Activated CD4-positive, alpha-beta memory T cell treated with anti-CD3 and anti-CD28 coated beads for 36 hours (primary cell): ENCODE measurements at regions not wholly inside any gene's neighbourhood (a gene's known extent, or its start where the extent isn't known, plus 50 kb on each side); places are given as distances from the start of the nearest gene placed in this dataset.

ENCODE experiments used
- CTCF ChIA-PET: fragments of 350-600 bp; sonication (Branson Sonifier 250); formaldehyde crosslinking; loops from one replicate; lab custom pipeline; 2021; ENCODE audit warnings: antibody characterized with exemption, inconsistent platforms; lab: Charles Lee
- POLR2A ChIA-PET: fragments of 350-600 bp; sonication (Branson Sonifier 250); formaldehyde crosslinking; loops from one replicate; lab custom pipeline; 2021; ENCODE audit warnings: antibody characterized with exemption; lab: Charles Lee
- DNase-seq: peaks from one replicate; pipeline ENCODE4 v3.0.0-alpha.2; 2020
- H3K27ac Mint-ChIP-seq: one replicate; pipeline ENCODE4 v1.8.0; 2021; ENCODE audit warnings: mixed read lengths
- H3K27me3 Mint-ChIP-seq: one replicate; pipeline ENCODE4 v1.8.0; 2021; ENCODE audit warnings: mixed read lengths
- H3K36me3 Mint-ChIP-seq: one replicate; pipeline ENCODE4 v1.8.0; 2021; ENCODE audit warnings: mixed read lengths
- H3K4me1 Mint-ChIP-seq: one replicate; pipeline ENCODE4 v1.8.0; 2021; ENCODE audit warnings: low read depth, mixed read lengths
- H3K4me3 Mint-ChIP-seq: one replicate; pipeline ENCODE4 v1.8.0; 2021; ENCODE audit warnings: mild to moderate bottlenecking, mixed read lengths
- H3K9me3 Mint-ChIP-seq: one replicate; pipeline ENCODE4 v1.8.0; 2021; ENCODE audit warnings: mixed read lengths
- intact Hi-C: fragments of 100-400 bp; cut with micrococcal nuclease; formaldehyde crosslinking; loops from one replicate; pipeline ENCODE4 v1.15.1; 2023

DNA sequence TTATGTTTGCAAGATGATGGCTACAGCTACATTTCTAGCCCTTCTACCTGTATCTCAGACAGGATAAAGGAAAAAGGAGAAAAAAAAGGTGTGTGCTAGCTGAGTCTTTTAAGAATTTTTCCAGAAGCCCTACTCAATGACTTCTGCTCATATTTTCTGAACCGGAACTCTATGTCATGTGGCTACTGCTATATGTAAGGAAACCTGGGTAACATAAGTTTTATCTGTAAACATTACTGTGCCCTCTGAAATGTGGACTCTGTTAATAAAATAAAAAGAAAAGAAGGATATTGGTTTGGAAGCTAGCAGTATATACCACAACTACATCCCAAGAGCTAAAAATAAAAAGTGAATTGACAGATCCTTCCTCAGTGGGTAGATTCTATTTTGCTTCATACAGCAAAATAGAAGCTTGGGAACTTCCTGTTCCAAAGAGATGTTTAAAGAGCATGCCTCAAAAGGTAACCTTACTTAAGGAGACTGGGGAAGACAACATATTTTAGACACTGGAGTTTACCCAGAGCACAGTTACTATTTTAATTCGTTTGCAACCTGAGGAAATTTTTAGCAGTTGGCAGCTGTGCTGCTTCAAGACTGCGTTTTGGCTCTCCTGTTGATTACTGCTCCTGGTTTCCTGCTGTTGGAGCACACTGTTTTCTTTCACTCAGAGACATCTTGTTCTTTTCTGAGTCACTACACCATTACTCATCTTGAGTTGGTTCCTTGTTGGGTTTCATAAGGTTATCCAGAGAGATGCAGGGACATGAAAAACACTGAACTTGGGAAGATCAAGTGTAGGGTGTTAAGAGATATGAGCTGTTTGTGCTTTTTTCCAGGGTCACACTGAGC lies 280.7 kb downstream of the NFKBIZ start:
- peaks cover 16% of the 10 kb centered on the region for H3K4me1 Mint-ChIP-seq
- no peak overlapping the region for H3K27ac Mint-ChIP-seq
- no peaks in the 10 kb centered on the region for H3K27me3 Mint-ChIP-seq
- no peaks in the 10 kb centered on the region for H3K9me3 Mint-ChIP-seq
- ChIA-PET CTCF (no interaction called here), POLR2A (no interaction called here)
- intact Hi-C loops = loop anchor here (1.0 to 2.0 kb wide), 2 partner anchors 16 to 37 kb away; no protein-coding TSS in a partner anchor
- no peak overlapping the region for H3K4me3 Mint-ChIP-seq
- H3K36me3 Mint-ChIP-seq = peaks cover 2% of the 10 kb centered on the region
- no peak for DNase-seq

DNA sequence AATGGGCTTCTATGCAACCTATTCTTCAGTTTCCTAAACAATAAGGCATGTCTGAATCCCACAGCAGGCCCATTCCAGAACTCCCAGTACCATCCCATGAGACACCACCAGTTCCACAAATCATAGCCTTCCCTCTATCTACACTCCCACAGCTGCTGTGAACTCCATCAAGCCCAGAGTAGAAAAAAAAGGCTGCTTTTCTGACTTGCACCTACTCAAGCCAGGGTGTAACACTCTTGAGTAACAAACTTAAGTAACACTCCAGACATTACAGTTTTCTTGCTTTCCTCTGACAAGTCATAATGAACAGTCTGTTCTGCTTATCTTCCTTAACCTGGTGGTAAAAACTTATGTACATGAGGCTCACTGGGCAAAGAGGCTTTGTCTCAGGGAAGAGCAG lies 283.1 kb downstream of the NFKBIZ start:
- intact Hi-C loops = no loop called here
- H3K9me3 Mint-ChIP-seq = no peaks in the 10 kb centered on the region
- H3K36me3 Mint-ChIP-seq = peaks cover 2% of the 10 kb centered on the region
- no peak overlapping the region for H3K4me3 Mint-ChIP-seq
- DNase-seq = no peak
- peaks cover 3% of the 10 kb centered on the region for H3K27me3 Mint-ChIP-seq
- ChIA-PET POLR2A (no interaction called here), CTCF (no interaction called here)
- H3K4me1 Mint-ChIP-seq = peaks cover 19% of the 10 kb centered on the region
- no peak overlapping the region for H3K27ac Mint-ChIP-seq

- no peaks in the 10 kb centered on the region for H3K36me3 Mint-ChIP-seq
- intact Hi-C loops = no loop called here
- no peak for DNase-seq
- H3K4me3 Mint-ChIP-seq = no peak overlapping the region
- H3K9me3 Mint-ChIP-seq = no peaks in the 10 kb centered on the region
- POLR2A ChIA-PET = interaction anchor here (1.0 kb wide), 1 partner anchor 269 kb away, joined by 4 read pairs; no protein-coding TSS in a partner anchor
- no peak overlapping the region for H3K27ac Mint-ChIP-seq
- H3K27me3 Mint-ChIP-seq = peaks cover 3% of the 10 kb centered on the region
- CTCF ChIA-PET = interaction anchor here (1.0 kb wide), 1 partner anchor 92 kb away, joined by 3 read pairs; no protein-coding TSS in a partner anchor
- H3K4me1 Mint-ChIP-seq = peaks cover 19% of the 10 kb centered on the region
Observed at GRCh38 chr3:102133376-102133775, 284.1 kb downstream of the NFKBIZ start.

GRCh38 chr3:102135316-102135715 lies 286.0 kb downstream of the NFKBIZ start:
- Mint-ChIP-seq H3K4me1 (peaks cover 11% of the 10 kb centered on the region), H3K4me3 (no peak overlapping the region), H3K9me3 (no peaks in the 10 kb centered on the region), H3K27ac (no peak overlapping the region), H3K36me3 (no peaks in the 10 kb centered on the region), H3K27me3 (peaks cover 3% of the 10 kb centered on the region)
- CTCF ChIA-PET = no interaction called here
- no peak for DNase-seq
- intact Hi-C loops = no loop called here
- POLR2A ChIA-PET = no interaction called here

GRCh38 chr3:102136183-102136582 lies 286.9 kb downstream of the NFKBIZ start:
- intact Hi-C loops = no loop called here
- Mint-ChIP-seq H3K4me1 (peaks cover 8% of the 10 kb centered on the region), H3K36me3 (no peaks in the 10 kb centered on the region), H3K4me3 (no peak overlapping the region), H3K27me3 (peaks cover 3% of the 10 kb centered on the region), H3K9me3 (no peaks in the 10 kb centered on the region), H3K27ac (no peak overlapping the region)
- ChIA-PET CTCF (no interaction called here), POLR2A (no interaction called here)
- DNase-seq = no peak

- CTCF ChIA-PET = no interaction called here
- POLR2A ChIA-PET = no interaction called here
- no peak for DNase-seq
- peaks cover 3% of the 10 kb centered on the region for H3K27me3 Mint-ChIP-seq
- intact Hi-C loops = no loop called here
- no peak overlapping the region for H3K27ac Mint-ChIP-seq
- no peak overlapping the region for H3K4me3 Mint-ChIP-seq
- H3K9me3 Mint-ChIP-seq = no peaks in the 10 kb centered on the region
- peaks cover 3% of the 10 kb centered on the region for H3K4me1 Mint-ChIP-seq
- H3K36me3 Mint-ChIP-seq = no peaks in the 10 kb centered on the region
Observed at GRCh38 chr3:102140116-102140515, 290.8 kb downstream of the NFKBIZ start.

DNA sequence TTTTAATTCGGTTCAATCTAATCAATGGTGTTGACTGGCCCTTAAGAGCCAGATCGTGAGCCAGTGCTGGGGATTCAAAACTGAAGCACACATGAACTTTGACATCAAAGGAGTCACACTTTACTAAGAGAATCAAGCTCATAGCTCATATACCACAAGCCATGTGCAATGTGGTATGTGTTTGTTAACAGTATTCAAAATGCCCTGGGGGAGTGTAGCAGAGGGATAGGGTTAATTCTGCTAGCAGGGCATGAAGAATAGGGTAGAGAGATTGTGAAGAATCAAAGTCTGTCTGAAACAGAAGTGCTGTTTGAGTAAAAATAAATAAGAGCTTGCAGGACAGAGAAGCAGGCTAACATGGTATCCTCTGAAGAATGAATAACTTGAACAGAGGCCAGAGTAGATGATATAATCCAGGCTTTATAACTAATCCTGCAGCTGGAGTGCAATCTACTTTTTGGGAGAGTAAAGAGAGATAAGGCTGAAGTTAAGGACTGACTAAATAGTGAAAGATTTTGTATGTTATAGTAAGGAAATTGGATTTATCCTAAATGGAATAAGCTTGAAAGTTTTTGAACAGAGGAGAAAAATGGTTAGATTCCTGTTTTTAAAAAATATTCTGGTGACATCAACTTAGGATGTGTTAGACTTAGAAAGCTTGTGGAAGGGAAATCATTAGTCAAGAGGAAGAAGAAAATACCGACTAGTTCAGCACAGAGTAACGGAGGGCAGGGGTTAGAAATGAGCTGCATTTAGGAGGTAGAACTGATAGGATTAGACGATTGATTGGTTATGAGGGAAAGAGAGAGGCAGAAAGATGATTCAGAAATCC lies 292.0 kb downstream of the NFKBIZ start:
- no peaks in the 10 kb centered on the region for H3K27me3 Mint-ChIP-seq
- POLR2A ChIA-PET = no interaction called here
- no peaks in the 10 kb centered on the region for H3K4me1 Mint-ChIP-seq
- no peaks in the 10 kb centered on the region for H3K9me3 Mint-ChIP-seq
- intact Hi-C loops = no loop called here
- DNase-seq = no peak
- H3K4me3 Mint-ChIP-seq = no peak overlapping the region
- CTCF ChIA-PET = no interaction called here
- no peaks in the 10 kb centered on the region for H3K36me3 Mint-ChIP-seq
- H3K27ac Mint-ChIP-seq = no peak overlapping the region

GRCh38 chr3:102141928-102142239 lies 292.6 kb downstream of the NFKBIZ start:
- no peak for DNase-seq
- Mint-ChIP-seq H3K4me3 (no peak overlapping the region), H3K4me1 (no peaks in the 10 kb centered on the region), H3K27me3 (no peaks in the 10 kb centered on the region), H3K9me3 (no peaks in the 10 kb centered on the region), H3K27ac (no peak overlapping the region), H3K36me3 (no peaks in the 10 kb centered on the region)
- CTCF ChIA-PET = no interaction called here
- intact Hi-C loops = no loop called here
- POLR2A ChIA-PET = no interaction called here

DNA sequence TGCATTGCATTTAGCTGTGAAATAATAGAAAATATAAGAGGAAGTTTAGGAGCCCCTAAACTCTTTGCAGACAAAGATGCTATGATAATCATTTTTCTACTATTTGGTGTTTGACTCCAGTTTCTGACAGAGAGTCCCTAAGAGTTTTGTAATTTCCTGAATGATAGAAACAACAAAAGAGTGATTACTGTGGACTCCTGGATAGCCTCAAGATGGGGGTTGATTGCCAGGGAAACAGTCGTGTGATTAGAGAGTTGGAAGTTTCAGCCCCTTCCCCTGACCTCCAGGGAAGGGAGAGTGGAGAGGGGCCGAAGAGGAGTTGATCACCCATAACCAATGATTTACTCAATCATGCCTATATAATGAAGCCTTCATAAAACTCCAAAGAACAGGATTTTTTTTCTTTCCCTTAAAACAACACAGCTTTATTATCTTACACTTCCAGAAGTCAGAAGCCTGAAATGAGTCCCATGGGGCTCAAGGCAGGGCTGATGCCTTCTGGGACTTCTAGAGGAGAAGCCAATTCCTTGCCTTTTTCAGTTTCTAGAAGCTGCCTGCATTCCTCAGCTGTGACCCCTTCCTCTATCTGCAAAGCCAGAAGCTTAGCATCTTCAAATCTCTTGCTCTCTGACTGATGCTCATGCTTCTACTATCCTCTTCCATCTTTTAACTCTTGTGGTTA lies 292.3 kb upstream of the ZPLD1 start:
- CTCF ChIA-PET = interaction anchor here (0.6 kb wide), 1 partner anchor 1121 kb away, joined by 3 read pairs; no protein-coding TSS in a partner anchor
- no peaks in the 10 kb centered on the region for H3K27me3 Mint-ChIP-seq
- no peak overlapping the region for H3K4me3 Mint-ChIP-seq
- no peaks in the 10 kb centered on the region for H3K9me3 Mint-ChIP-seq
- H3K4me1 Mint-ChIP-seq = no peaks in the 10 kb centered on the region
- POLR2A ChIA-PET = no interaction called here
- no peak for DNase-seq
- no peak overlapping the region for H3K27ac Mint-ChIP-seq
- H3K36me3 Mint-ChIP-seq = no peaks in the 10 kb centered on the region
- intact Hi-C loops = no loop called here

GRCh38 chr3:102143536-102143935 lies 291.3 kb upstream of the ZPLD1 start:
- Mint-ChIP-seq H3K36me3 (peaks cover 2% of the 10 kb centered on the region), H3K9me3 (no peaks in the 10 kb centered on the region), H3K4me1 (no peaks in the 10 kb centered on the region), H3K4me3 (no peak overlapping the region), H3K27me3 (no peaks in the 10 kb centered on the region), H3K27ac (no peak overlapping the region)
- POLR2A ChIA-PET = no interaction called here
- DNase-seq = no peak
- intact Hi-C loops = no loop called here
- CTCF ChIA-PET = no interaction called here

- intact Hi-C loops = no loop called here
Observed at GRCh38 chr3:102144063-102144462, 290.8 kb upstream of the ZPLD1 start.

More at GRCh38 chr3:102144063-102144462, 290.8 kb upstream of the ZPLD1 start:
- ChIA-PET POLR2A (no interaction called here), CTCF (no interaction called here)
- no peak for DNase-seq
- Mint-ChIP-seq H3K27me3 (no peaks in the 10 kb centered on the region), H3K4me1 (no peaks in the 10 kb centered on the region), H3K4me3 (no peak overlapping the region), H3K9me3 (no peaks in the 10 kb centered on the region), H3K36me3 (peaks cover 3% of the 10 kb centered on the region), H3K27ac (no peak overlapping the region)
